Trophoblast cell (in vitro differentiated cells and primary cell): ENCODE measurements at regions not wholly inside any gene's neighbourhood (a gene's known extent, or its start where the extent isn't known, plus 50 kb on each side); places are given as distances from the start of the nearest gene placed in this dataset.

Source experiments
- DNase-seq, 2 donors: peaks; one replicate each; pipeline ENCODE4 v3.0.0-alpha.2; 2016
- H2AFZ ChIP-seq: 2 replicates; pipeline ENCODE4 v1.6.1; 2013; ENCODE audit warnings: low read length, moderate library complexity, mild to moderate bottlenecking; ENCODE audit not compliant: insufficient read depth, poor library complexity
- H2AK5ac ChIP-seq: 2 replicates; pipeline ENCODE4 v1.6.1; 2013; ENCODE audit warnings: mild to moderate bottlenecking, low read length
- H2BK120ac ChIP-seq: 2 replicates; pipeline ENCODE4 v1.6.1; 2013; ENCODE audit warnings: low read length, mild to moderate bottlenecking, moderate library complexity; ENCODE audit not compliant: insufficient read depth, poor library complexity
- H2BK12ac ChIP-seq: 2 replicates; pipeline ENCODE4 v1.6.1; 2013; ENCODE audit warnings: mild to moderate bottlenecking, low read length, moderate library complexity
- H2BK5ac ChIP-seq: 2 replicates; pipeline ENCODE4 v1.6.1; 2013; ENCODE audit warnings: low read length, low read depth, moderate library complexity, mild to moderate bottlenecking; ENCODE audit not compliant: poor library complexity
- H3K14ac ChIP-seq: 2 replicates; pipeline ENCODE4 v1.6.1; 2013; ENCODE audit warnings: mild to moderate bottlenecking, low read length
- H3K18ac ChIP-seq: 2 replicates; pipeline ENCODE4 v1.6.1; 2013; ENCODE audit warnings: mild to moderate bottlenecking, low read length
- H3K23ac ChIP-seq: 2 replicates; pipeline ENCODE4 v1.6.1; 2013; ENCODE audit warnings: low read length
- H3K27ac ChIP-seq: 2 replicates; pipeline ENCODE4 v1.5.1; 2013; ENCODE audit warnings: low read depth, mild to moderate bottlenecking, inconsistent platforms, low read length, moderate library complexity
- H3K27me3 ChIP-seq: 2 replicates; pipeline ENCODE4 v1.6.1; 2013; ENCODE audit warnings: inconsistent platforms, mild to moderate bottlenecking, low read length, moderate library complexity; ENCODE audit not compliant: insufficient read depth
- H3K36me3 ChIP-seq, 2 experiments: 1 replicate in 1 of 2; 2 replicates in 1 of 2; pipeline ENCODE4 v1.6.1; 2013; ENCODE audit warnings: low read length in 2 of 2, mild to moderate bottlenecking in 2 of 2, moderate library complexity in 1 of 2; ENCODE audit not compliant: insufficient read depth in 2 of 2, control insufficient read depth in 1 of 2
- H3K4ac ChIP-seq: 2 replicates; pipeline ENCODE4 v1.6.1; 2013; ENCODE audit warnings: low read depth, mild to moderate bottlenecking, low read length, moderate library complexity
- H3K4me1 ChIP-seq, 2 experiments: 1 replicate in 1 of 2; 2 replicates in 1 of 2; pipeline ENCODE4 v1.6.1; 2013; ENCODE audit warnings: low read length in 2 of 2, mild to moderate bottlenecking in 2 of 2, moderate library complexity in 1 of 2; ENCODE audit not compliant: insufficient read depth in 2 of 2, control insufficient read depth in 1 of 2
- H3K4me2 ChIP-seq: 2 replicates; pipeline ENCODE4 v1.6.1; 2013; ENCODE audit warnings: inconsistent platforms, mild to moderate bottlenecking, low read length, moderate library complexity
- H3K4me3 ChIP-seq: 2 replicates; pipeline ENCODE4 v1.5.1; 2013; ENCODE audit warnings: mild to moderate bottlenecking, low read depth, low read length, inconsistent platforms
- H3K79me1 ChIP-seq: one replicate; pipeline ENCODE4 v1.6.1; 2013; ENCODE audit warnings: low read length
- H3K79me2 ChIP-seq: 2 replicates; pipeline ENCODE4 v1.6.1; 2013; ENCODE audit warnings: low read length, mild to moderate bottlenecking; ENCODE audit not compliant: control insufficient read depth, insufficient read depth, poor library complexity
- H3K9ac ChIP-seq: 2 replicates; pipeline ENCODE4 v1.6.1; 2013; ENCODE audit warnings: mild to moderate bottlenecking, low read length
- H3K9me3 ChIP-seq: 2 replicates; pipeline ENCODE4 v1.6.1; 2013; ENCODE audit warnings: low read depth, mild to moderate bottlenecking, control low read depth, inconsistent platforms, low read length; ENCODE audit not compliant: insufficient read depth
- H4K12ac ChIP-seq: 2 replicates; pipeline ENCODE4 v1.6.1; 2013; ENCODE audit warnings: low read depth, mild to moderate bottlenecking, low read length, moderate library complexity
- H4K8ac ChIP-seq: 2 replicates; pipeline ENCODE4 v1.6.1; 2013; ENCODE audit warnings: low read depth, mild to moderate bottlenecking, low read length, moderate library complexity
- H4K91ac ChIP-seq: one replicate; pipeline ENCODE4 v1.6.1; 2013; ENCODE audit warnings: low read depth, mild to moderate bottlenecking, low read length, moderate library complexity
- WGBS: extraction: QIAGEN DNeasy Blood & Tissue Kit; methylation state at CpG from one replicate; pipeline ENCODE4 v1.1.7; 2013; ENCODE audit warnings: missing lambda C conversion rate; ENCODE audit not compliant: insufficient read length, insufficient coverage; ENCODE audit errors: extremely low coverage; 5-methylcytosine and 5-hydroxymethylcytosine counted together

DNA sequence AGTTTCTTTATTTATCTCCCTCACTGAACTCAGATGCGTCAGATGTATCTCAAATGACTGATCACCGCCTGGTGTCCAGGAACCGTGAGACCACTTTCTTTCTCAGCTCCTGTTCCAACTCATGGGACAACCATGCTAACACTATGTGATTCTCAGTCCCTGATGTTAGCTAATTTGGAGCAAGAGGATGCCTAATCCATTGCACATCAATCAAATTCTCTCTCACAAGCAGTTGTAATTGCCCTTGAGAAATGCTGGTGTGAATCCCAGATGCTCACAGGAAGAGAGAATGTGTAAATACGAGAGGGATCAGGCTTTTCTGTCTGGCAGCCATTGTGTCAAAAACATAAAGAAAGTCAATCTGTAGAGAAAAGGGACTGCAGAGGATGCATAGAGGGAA lies 134.9 kb downstream of the WSCD1 start:
- Histone ChIP-seq H2BK5ac (no peak overlapping the region), H2AFZ (no peak overlapping the region), H3K4me3 (no peak overlapping the region), H3K9me3 (peaks cover 2% of the 10 kb centered on the region), H3K4me2 (no peak overlapping the region), H3K27ac (no peak overlapping the region), H3K14ac (no peak overlapping the region), H4K91ac (no peak overlapping the region), H3K18ac (no peak overlapping the region), H3K4me1 (no peaks in the 10 kb centered on the region), H4K8ac (no peak overlapping the region), H2BK120ac (no peak overlapping the region), H3K36me3 (no peaks in the 10 kb centered on the region), H3K4ac (no peak overlapping the region), H2BK12ac (no peak overlapping the region), H3K27me3 (no peaks in the 10 kb centered on the region), H2AK5ac (no peak overlapping the region), H3K23ac (no peak overlapping the region), H3K9ac (no peak overlapping the region), H3K79me2 (no peaks in the 10 kb centered on the region), H4K12ac (no peak overlapping the region), H3K79me1 (no peaks in the 10 kb centered on the region)
- no peak for DNase-seq
- no CpG with 5 or more reads among the region's 4 CpGs for WGBS

GRCh38 chr17:6204203-6204722 lies 134.1 kb downstream of the WSCD1 start:
- no peak for DNase-seq
- Histone ChIP-seq H3K4ac (no peak overlapping the region), H3K79me2 (no peaks in the 10 kb centered on the region), H2BK120ac (no peak overlapping the region), H3K4me3 (no peak overlapping the region), H4K91ac (no peak overlapping the region), H3K27me3 (no peaks in the 10 kb centered on the region), H3K27ac (no peak overlapping the region), H3K79me1 (no peaks in the 10 kb centered on the region), H3K36me3 (no peaks in the 10 kb centered on the region), H3K18ac (no peak overlapping the region), H2AK5ac (no peak overlapping the region), H3K9ac (no peak overlapping the region), H4K8ac (no peak overlapping the region), H3K4me2 (no peak overlapping the region), H2BK5ac (no peak overlapping the region), H4K12ac (no peak overlapping the region), H2AFZ (no peak overlapping the region), H3K4me1 (no peaks in the 10 kb centered on the region), H3K14ac (no peak overlapping the region), H3K23ac (no peak overlapping the region), H3K9me3 (peaks cover 2% of the 10 kb centered on the region), H2BK12ac (no peak overlapping the region)
- no CpG with 5 or more reads among the region's 10 CpGs for WGBS

DNA sequence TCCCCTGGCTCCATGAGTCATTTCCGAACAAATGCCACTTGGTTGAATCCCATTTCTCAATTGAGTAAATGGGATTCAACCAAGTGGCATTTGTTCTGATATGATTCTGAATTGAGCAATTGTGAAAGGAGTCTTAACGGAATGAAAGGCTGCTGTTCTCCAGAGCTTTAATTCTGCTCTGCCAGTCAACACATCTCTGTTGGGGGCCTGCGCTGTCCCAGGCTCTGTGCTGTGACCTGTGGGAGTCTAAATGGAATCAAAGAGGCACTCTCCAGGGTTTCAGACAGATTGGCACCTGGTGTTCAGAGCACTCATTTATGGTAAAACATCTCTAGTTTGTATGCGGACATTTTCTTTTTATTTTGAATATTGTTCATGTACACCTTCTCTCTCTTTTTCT lies 126.2 kb downstream of the WSCD1 start:
- Histone ChIP-seq H3K36me3 (no peaks in the 10 kb centered on the region), H3K4ac (no peak overlapping the region)

GRCh38 chr17:6195123-6195522 lies 124.9 kb downstream of the WSCD1 start:
- H2BK12ac ChIP-seq = no peak overlapping the region
- H4K91ac ChIP-seq = no peak overlapping the region
- DNase-seq = no peak
- WGBS = no CpG with 5 or more reads among the region's 1 CpG
- no peaks in the 10 kb centered on the region for H3K27me3 ChIP-seq
- no peaks in the 10 kb centered on the region for H3K79me1 ChIP-seq
- peaks cover 6% of the 10 kb centered on the region for H3K9me3 ChIP-seq
- no peak overlapping the region for H2AFZ ChIP-seq
- no peak overlapping the region for H4K12ac ChIP-seq
- no peak overlapping the region for H3K14ac ChIP-seq
- H3K4me1 ChIP-seq = no peaks in the 10 kb centered on the region
- no peaks in the 10 kb centered on the region for H3K36me3 ChIP-seq
- H2BK120ac ChIP-seq = no peak overlapping the region
- H3K18ac ChIP-seq = no peak overlapping the region
- no peaks in the 10 kb centered on the region for H3K79me2 ChIP-seq
- H3K9ac ChIP-seq = no peak overlapping the region
- H3K23ac ChIP-seq = no peak overlapping the region
- no peak overlapping the region for H2AK5ac ChIP-seq
- H3K4me3 ChIP-seq = no peak overlapping the region
- H4K8ac ChIP-seq = no peak overlapping the region
- no peak overlapping the region for H2BK5ac ChIP-seq
- H3K27ac ChIP-seq = no peak overlapping the region
- H3K4me2 ChIP-seq = no peak overlapping the region
- no peak overlapping the region for H3K4ac ChIP-seq

More for the DNA sequence above, 126.2 kb downstream of the WSCD1 start:
- Histone ChIP-seq H2AK5ac (no peak overlapping the region), H2BK5ac (no peak overlapping the region), H2BK120ac (no peak overlapping the region), H3K27me3 (no peaks in the 10 kb centered on the region), H3K4me1 (no peaks in the 10 kb centered on the region), H4K12ac (no peak overlapping the region), H3K14ac (no peak overlapping the region), H4K91ac (no peak overlapping the region), H3K18ac (no peak overlapping the region), H3K4me2 (no peak overlapping the region), H3K9me3 (peaks cover 4% of the 10 kb centered on the region), H3K23ac (no peak overlapping the region), H3K79me1 (no peaks in the 10 kb centered on the region), H2AFZ (no peak overlapping the region), H3K4me3 (no peak overlapping the region), H3K9ac (no peak overlapping the region), H2BK12ac (no peak overlapping the region), H3K79me2 (no peaks in the 10 kb centered on the region), H4K8ac (no peak overlapping the region), H3K27ac (no peak overlapping the region)
- DNase-seq = no peak
- WGBS = no CpG with 5 or more reads among the region's 4 CpGs
